ENCODE measurements at regions not wholly inside any gene's neighbourhood (a gene's known extent, or its start where the extent isn't known, plus 50 kb on each side); places are given as distances from the start of the nearest gene placed in this dataset.

- no peak for TF ChIP-seq CTCF (IDR thresholded peaks at IDR 0.05)
- no peak overlapping the region for H3K27ac ChIP-seq
- no peaks in the 10 kb centered on the region for H3K4me1 ChIP-seq (ENCODE audit: control insufficient read depth in 1 of 2, insufficient read depth in 1 of 2, low read depth in 1 of 2, low read length in 1 of 2)
- no peaks in the 10 kb centered on the region for H3K9me3 ChIP-seq
- no peak overlapping the region for H3K4me3 ChIP-seq (ENCODE audit: low read depth in 1 of 2, low read length in 1 of 2)
- H3K27me3 ChIP-seq: peaks cover 10% of the 10 kb centered on the region
- no peaks in the 10 kb centered on the region for H3K36me3 ChIP-seq
Observed at GRCh38 chr1:30358500-30358899, 364.9 kb downstream of the MATN1 start.

- no peaks in the 10 kb centered on the region for H3K36me3 ChIP-seq
- no peak for TF ChIP-seq CTCF (IDR thresholded peaks at IDR 0.05)
- H3K27ac ChIP-seq: no peak overlapping the region
- no peaks in the 10 kb centered on the region for H3K4me1 ChIP-seq (ENCODE audit: control insufficient read depth in 1 of 2, insufficient read depth in 1 of 2, low read depth in 1 of 2, low read length in 1 of 2)
- peaks cover 11% of the 10 kb centered on the region for H3K27me3 ChIP-seq
- no peaks in the 10 kb centered on the region for H3K9me3 ChIP-seq
- H3K4me3 ChIP-seq (ENCODE audit: low read depth in 1 of 2, low read length in 1 of 2): no peak overlapping the region
Observed at GRCh38 chr1:30356839-30357238, 366.5 kb downstream of the MATN1 start.

GRCh38 chr1:30354410-30354809 is 369.0 kb downstream of the MATN1 start:
- no peak for TF ChIP-seq CTCF (IDR thresholded peaks at IDR 0.05)
- H3K9me3 ChIP-seq: no peaks in the 10 kb centered on the region

GRCh38 chr1:30353637-30354036 is 369.7 kb downstream of the MATN1 start:
- Histone ChIP-seq H3K4me3 (ENCODE audit: low read depth in 1 of 2, low read length in 1 of 2) (no peak overlapping the region), H3K27ac (no peak overlapping the region), H3K9me3 (no peaks in the 10 kb centered on the region), H3K27me3 (peaks cover 27% of the 10 kb centered on the region), H3K4me1 (ENCODE audit: control insufficient read depth in 1 of 2, insufficient read depth in 1 of 2, low read depth in 1 of 2, low read length in 1 of 2) (no peaks in the 10 kb centered on the region), H3K36me3 (no peaks in the 10 kb centered on the region)
- no peak for TF ChIP-seq CTCF (IDR thresholded peaks at IDR 0.05)

More at GRCh38 chr1:30354410-30354809, 369.0 kb downstream of the MATN1 start:
- H3K4me1 ChIP-seq (ENCODE audit: control insufficient read depth in 1 of 2, insufficient read depth in 1 of 2, low read depth in 1 of 2, low read length in 1 of 2): no peaks in the 10 kb centered on the region
- no peak overlapping the region for H3K27ac ChIP-seq
- peaks cover 27% of the 10 kb centered on the region for H3K27me3 ChIP-seq
- no peak overlapping the region for H3K4me3 ChIP-seq (ENCODE audit: low read depth in 1 of 2, low read length in 1 of 2)
- no peaks in the 10 kb centered on the region for H3K36me3 ChIP-seq

- Histone ChIP-seq H3K36me3 (no peaks in the 10 kb centered on the region), H3K9me3 (no peaks in the 10 kb centered on the region), H3K27me3 (peaks cover 37% of the 10 kb centered on the region), H3K4me1 (ENCODE audit: control insufficient read depth in 1 of 2, insufficient read depth in 1 of 2, low read depth in 1 of 2, low read length in 1 of 2) (no peaks in the 10 kb centered on the region), H3K4me3 (ENCODE audit: low read depth in 1 of 2, low read length in 1 of 2) (no peak overlapping the region), H3K27ac (no peak overlapping the region)
- no peak for TF ChIP-seq CTCF (IDR thresholded peaks at IDR 0.05)
Observed at GRCh38 chr1:30348147-30348546, 375.2 kb downstream of the MATN1 start.
